ENCODE measurements at regions not wholly inside any gene's neighbourhood (a gene's known extent, or its start where the extent isn't known, plus 50 kb on each side); places are given as distances from the start of the nearest gene placed in this dataset.

DNA sequence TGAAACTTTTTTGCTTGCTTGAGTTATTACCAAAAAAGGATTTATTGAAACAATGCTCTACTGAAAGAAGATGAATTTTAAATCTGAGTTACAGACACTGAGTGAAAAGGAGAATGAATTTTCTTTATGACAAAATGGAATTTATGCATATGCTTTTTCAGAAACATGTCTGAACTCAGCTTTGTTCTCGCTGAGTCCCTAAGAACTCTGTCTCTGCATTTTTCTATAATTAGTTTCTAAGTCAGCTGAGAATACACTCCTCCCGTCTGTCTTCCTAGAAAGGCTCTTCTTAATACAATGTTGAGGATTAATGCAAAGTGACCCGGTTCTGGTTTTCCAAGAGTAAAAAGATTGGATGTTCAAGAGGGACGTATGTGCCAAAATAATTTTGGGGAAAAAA, 463.5 kb downstream of the NKX6-1 start:
- TF ChIP-seq POLR2AphosphoS5 (IDR thresholded peaks at IDR 0.05; ENCODE audit: low read depth, low read length), result no peak
- no peak for TF ChIP-seq SIN3A (IDR thresholded peaks at IDR 0.05; ENCODE audit: borderline replicate concordance, insufficient read depth, low read length)

Measured in PFSK-1 (cell line).